ENCODE measurements at regions not wholly inside any gene's neighbourhood (a gene's known extent, or its start where the extent isn't known, plus 50 kb on each side); places are given as distances from the start of the nearest gene placed in this dataset.

- Histone ChIP-seq H3K9me3 (no peaks in the 10 kb centered on the region), H3K27me3 (no peaks in the 10 kb centered on the region), H3K4me1 (ENCODE audit: control insufficient read depth in 1 of 2, insufficient read depth in 1 of 2, low read depth in 1 of 2, low read length in 1 of 2) (peaks cover 0 to 5% of the 10 kb centered on the region in 2 experiments), H3K4me3 (ENCODE audit: low read depth in 1 of 2, low read length in 1 of 2) (no peak overlapping the region), H3K27ac (no peak overlapping the region), H3K36me3 (no peaks in the 10 kb centered on the region)
- no peak for TF ChIP-seq CTCF (IDR thresholded peaks at IDR 0.05)
Measured at GRCh38 chrX:40284852-40285251, 187.1 kb upstream of the BCOR start.

- no peaks in the 10 kb centered on the region for H3K9me3 ChIP-seq
- H3K36me3 ChIP-seq, result no peaks in the 10 kb centered on the region
- no peak overlapping the region for H3K4me3 ChIP-seq (ENCODE audit: low read depth in 1 of 2, low read length in 1 of 2)
- peaks cover 0 to 5% of the 10 kb centered on the region in 2 experiments for H3K4me1 ChIP-seq (ENCODE audit: control insufficient read depth in 1 of 2, insufficient read depth in 1 of 2, low read depth in 1 of 2, low read length in 1 of 2)
- no peaks in the 10 kb centered on the region for H3K27me3 ChIP-seq
- no peak overlapping the region for H3K27ac ChIP-seq
- no peak for TF ChIP-seq CTCF (IDR thresholded peaks at IDR 0.05)
Measured at GRCh38 chrX:40283981-40284380, 186.2 kb upstream of the BCOR start.

- Histone ChIP-seq H3K4me1 (ENCODE audit: control insufficient read depth in 1 of 2, insufficient read depth in 1 of 2, low read depth in 1 of 2, low read length in 1 of 2) (peaks cover 0 to 5% of the 10 kb centered on the region in 2 experiments), H3K27me3 (no peaks in the 10 kb centered on the region), H3K27ac (no peak overlapping the region), H3K9me3 (no peaks in the 10 kb centered on the region), H3K4me3 (ENCODE audit: low read depth in 1 of 2, low read length in 1 of 2) (no peak overlapping the region), H3K36me3 (no peaks in the 10 kb centered on the region)
- no peak for TF ChIP-seq CTCF (IDR thresholded peaks at IDR 0.05)
Measured at GRCh38 chrX:40282946-40283660, 185.3 kb upstream of the BCOR start.

GRCh38 chrX:40282348-40282747 lies 184.6 kb upstream of the BCOR start:
- no peaks in the 10 kb centered on the region for H3K36me3 ChIP-seq
- no peaks in the 10 kb centered on the region for H3K9me3 ChIP-seq
- no peak for TF ChIP-seq CTCF (IDR thresholded peaks at IDR 0.05)
- H3K27ac ChIP-seq, result no peak overlapping the region
- H3K4me3 ChIP-seq (ENCODE audit: low read depth in 1 of 2, low read length in 1 of 2), result no peak overlapping the region
- H3K4me1 ChIP-seq (ENCODE audit: control insufficient read depth in 1 of 2, insufficient read depth in 1 of 2, low read depth in 1 of 2, low read length in 1 of 2), result peaks cover 0 to 5% of the 10 kb centered on the region in 2 experiments
- H3K27me3 ChIP-seq, result no peaks in the 10 kb centered on the region

GRCh38 chrX:40281336-40282005 lies 183.7 kb upstream of the BCOR start:
- Histone ChIP-seq H3K36me3 (no peaks in the 10 kb centered on the region), H3K27ac (no peak overlapping the region), H3K27me3 (no peaks in the 10 kb centered on the region), H3K4me1 (ENCODE audit: control insufficient read depth in 1 of 2, insufficient read depth in 1 of 2, low read depth in 1 of 2, low read length in 1 of 2) (peaks cover 0 to 5% of the 10 kb centered on the region in 2 experiments), H3K9me3 (no peaks in the 10 kb centered on the region), H3K4me3 (ENCODE audit: low read depth in 1 of 2, low read length in 1 of 2) (no peak overlapping the region)
- no peak for TF ChIP-seq CTCF (IDR thresholded peaks at IDR 0.05)
